ENCODE measurements at regions not wholly inside any gene's neighbourhood (a gene's known extent, or its start where the extent isn't known, plus 50 kb on each side); places are given as distances from the start of the nearest gene placed in this dataset.
"Not testable (repeated sequence)": the region's sequence is repeated elsewhere in the genome, so short reads cannot be mapped to it uniquely, and the experiment has no call there.

- no peak for DNase-seq (ENCODE audit: low read depth, low spot score)
These were observed 1025.0 kb downstream of the ZPLD1 start for GRCh38 chr3:103459815-103460214.

GRCh38 chr3:103470498-103470897 lies 1035.7 kb downstream of the ZPLD1 start:
- no peak for DNase-seq (ENCODE audit: low read depth, low spot score)

- no peak for DNase-seq (ENCODE audit: low read depth, low spot score)
These were observed 1059.2 kb downstream of the ZPLD1 start for GRCh38 chr3:103494011-103494410.

- no peak for DNase-seq (ENCODE audit: low read depth, low spot score)
These were observed 1059.7 kb downstream of the ZPLD1 start for GRCh38 chr3:103494512-103494911.

- DNase-seq (ENCODE audit: low read depth, low spot score) = no peak
These were observed 1060.4 kb downstream of the ZPLD1 start for GRCh38 chr3:103495186-103495585.

GRCh38 chr3:103499132-103499900 lies 1064.5 kb downstream of the ZPLD1 start:
- no peak for DNase-seq (ENCODE audit: low read depth, low spot score)

GRCh38 chr3:103499967-103500366 lies 1065.2 kb downstream of the ZPLD1 start:
- no peak for DNase-seq (ENCODE audit: low read depth, low spot score)

- DNase-seq (ENCODE audit: low read depth, low spot score) = no peak
These were observed 1075.9 kb downstream of the ZPLD1 start for GRCh38 chr3:103510760-103511159.

GRCh38 chr3:103511891-103512290 lies 1077.1 kb downstream of the ZPLD1 start:
- DNase-seq (ENCODE audit: low read depth, low spot score) = no peak

GRCh38 chr3:103512595-103512994 lies 1077.8 kb downstream of the ZPLD1 start:
- DNase-seq (ENCODE audit: low read depth, low spot score) = no peak

GRCh38 chr3:103513003-103513402 lies 1078.2 kb downstream of the ZPLD1 start:
- no peak for DNase-seq (ENCODE audit: low read depth, low spot score)

- no peak for DNase-seq (ENCODE audit: low read depth, low spot score)
These were observed 1080.3 kb downstream of the ZPLD1 start for GRCh38 chr3:103515116-103515515.

- DNase-seq (ENCODE audit: low read depth, low spot score) = no peak
These were observed 1082.1 kb downstream of the ZPLD1 start for GRCh38 chr3:103516950-103517349.

GRCh38 chr3:103531327-103531726 lies 1096.5 kb downstream of the ZPLD1 start:
- DNase-seq (ENCODE audit: low read depth, low spot score) = not testable (repeated sequence)

- DNase-seq (ENCODE audit: low read depth, low spot score) = no peak
These were observed 1098.2 kb downstream of the ZPLD1 start for GRCh38 chr3:103532986-103533385.

GRCh38 chr3:103554451-103554850 lies 1119.6 kb downstream of the ZPLD1 start:
- DNase-seq (ENCODE audit: low read depth, low spot score) = no peak

GRCh38 chr3:103564116-103564515 lies 1129.3 kb downstream of the ZPLD1 start:
- DNase-seq (ENCODE audit: low read depth, low spot score) = not testable (repeated sequence)

GRCh38 chr3:103585809-103586208 lies 1151.0 kb downstream of the ZPLD1 start:
- no peak for DNase-seq (ENCODE audit: low read depth, low spot score)

GRCh38 chr3:103589770-103590169 lies 1155.0 kb downstream of the ZPLD1 start:
- DNase-seq (ENCODE audit: low read depth, low spot score) = no peak

- DNase-seq (ENCODE audit: low read depth, low spot score) = no peak
These were observed 1166.0 kb downstream of the ZPLD1 start for GRCh38 chr3:103600844-103601243.

GRCh38 chr3:103601666-103602065 lies 1166.9 kb downstream of the ZPLD1 start:
- DNase-seq (ENCODE audit: low read depth, low spot score) = no peak

- no peak for DNase-seq (ENCODE audit: low read depth, low spot score)
These were observed 1174.7 kb downstream of the ZPLD1 start for GRCh38 chr3:103609472-103609871.

GRCh38 chr3:103613397-103614156 lies 1178.8 kb downstream of the ZPLD1 start:
- no peak for DNase-seq (ENCODE audit: low read depth, low spot score)
